HEK293 (cell line): ENCODE measurements at regions not wholly inside any gene's neighbourhood (a gene's known extent, or its start where the extent isn't known, plus 50 kb on each side); places are given as distances from the start of the nearest gene placed in this dataset.

Source experiments
- CTCF ChIA-PET: fragments of 350-600 bp; formaldehyde crosslinking; extraction: SDS; loops from one replicate; lab custom pipeline; 2021; ENCODE audit warnings: antibody characterized with exemption; lab: Yijun Ruan, JAX
- POLR2A ChIA-PET: fragments of 300-600 bp; formaldehyde crosslinking; extraction: SDS; loops from one replicate; lab custom pipeline; 2020; ENCODE audit warnings: antibody characterized with exemption, inconsistent platforms; lab: Yijun Ruan, JAX
- H3K27ac ChIP-seq: fragments of 200-500 bp; sonication (Bioruptor generic); 2 replicates; pipeline ENCODE4 v1.5.1; 2014; ENCODE audit warnings: low read depth, low read length, control low read depth, inconsistent platforms; ENCODE audit errors: extremely low read depth
- H3K36me3 ChIP-seq, 2 experiments: fragments of 200-500 bp in 1 of 2; sonication (Bioruptor generic) in 1 of 2; 1 replicate in 1 of 2; 2 replicates in 1 of 2; pipeline ENCODE4 v1.5.1; 2014 to 2017; ENCODE audit warnings: inconsistent platforms in 2 of 2, low read length in 2 of 2; ENCODE audit not compliant: control insufficient read depth in 2 of 2, insufficient read depth in 1 of 2
- H3K4me1 ChIP-seq: fragments of 200-500 bp; sonication (Bioruptor generic); 2 replicates; pipeline ENCODE4 v1.5.1; 2014; ENCODE audit warnings: mild to moderate bottlenecking, low read length, inconsistent platforms; ENCODE audit not compliant: control insufficient read depth, insufficient read depth
- H3K4me3 ChIP-seq: 2 replicates; pipeline ENCODE4 v1.5.1; 2011; ENCODE audit warnings: low read depth, mild to moderate bottlenecking, control low read depth, low read length, moderate library complexity
- H3K9me3 ChIP-seq: fragments of 200-500 bp; sonication (Bioruptor generic); 2 replicates; pipeline ENCODE4 v1.5.1; 2014; ENCODE audit warnings: low read depth, low read length, inconsistent platforms; ENCODE audit not compliant: control insufficient read depth, insufficient read depth
- BCL11B ChIP-seq: fragments of 450-650 bp; formaldehyde crosslinking; IDR thresholded peaks from 2 replicates; pipeline ENCODE4 v1.5.1; 2016; ENCODE audit warnings: low read depth, missing biosample characterization, missing genetic modification characterization
- ELK4 ChIP-seq: IDR thresholded peaks from 2 replicates; pipeline ENCODE4 v1.6.1; 2011; ENCODE audit warnings: mild to moderate bottlenecking, low read depth, low read length, borderline replicate concordance
- HOXD13 ChIP-seq: sonication (generic); formaldehyde crosslinking; IDR thresholded peaks from 2 replicates; pipeline ENCODE4 v1.8.0; 2022; ENCODE audit warnings: missing genetic modification reagents, borderline replicate concordance
- KLF17 ChIP-seq: fragments of 450-650 bp; formaldehyde crosslinking; IDR thresholded peaks from 2 replicates; pipeline ENCODE4 v1.5.1; 2016; ENCODE audit warnings: missing biosample characterization, missing genetic modification characterization
- PRDM10 ChIP-seq: fragments of 450-650 bp; formaldehyde crosslinking; IDR thresholded peaks from 2 replicates; pipeline ENCODE4 v1.5.1; 2016; ENCODE audit warnings: missing biosample characterization, missing genetic modification characterization
- SCRT1 ChIP-seq: fragments of 450-650 bp; formaldehyde crosslinking; IDR thresholded peaks from 2 replicates; pipeline ENCODE4 v1.5.1; 2016; ENCODE audit warnings: missing biosample characterization, missing genetic modification characterization, borderline replicate concordance
- TCF7L2 ChIP-seq: IDR thresholded peaks from 2 replicates; pipeline ENCODE4 v1.6.1; 2011; ENCODE audit warnings: low read depth, mild to moderate bottlenecking, inconsistent platforms, low read length, moderate library complexity, borderline replicate concordance
- ZBTB20 ChIP-seq: fragments of 450-650 bp; formaldehyde crosslinking; IDR thresholded peaks from 2 replicates; pipeline ENCODE4 v1.5.1; 2016; ENCODE audit warnings: missing biosample characterization, missing genetic modification characterization
- ZEB2 ChIP-seq: fragments of 450-650 bp; formaldehyde crosslinking; IDR thresholded peaks from 2 replicates; pipeline ENCODE4 v1.5.1; 2016; ENCODE audit warnings: missing biosample characterization, missing genetic modification characterization
- ZFP41 ChIP-seq: fragments of 450-650 bp; formaldehyde crosslinking; IDR thresholded peaks from 2 replicates; pipeline ENCODE4 v1.5.1; 2016; ENCODE audit warnings: missing biosample characterization, missing genetic modification characterization, borderline replicate concordance
- ZNF112 ChIP-seq: fragments of 450-650 bp; formaldehyde crosslinking; IDR thresholded peaks from 2 replicates; pipeline ENCODE4 v1.5.0; 2017; ENCODE audit warnings: missing biosample characterization, missing genetic modification characterization
- ZNF18 ChIP-seq: fragments of 450-650 bp; formaldehyde crosslinking; IDR thresholded peaks from 2 replicates; pipeline ENCODE4 v1.5.1; 2016; ENCODE audit warnings: missing biosample characterization, missing genetic modification characterization
- ZNF19 ChIP-seq: fragments of 450-650 bp; formaldehyde crosslinking; IDR thresholded peaks from 2 replicates; pipeline ENCODE4; 2016; ENCODE audit warnings: missing biosample characterization, missing genetic modification characterization, low read depth
- ZNF248 ChIP-seq: fragments of 450-650 bp; formaldehyde crosslinking; IDR thresholded peaks from 2 replicates; pipeline ENCODE4 v1.5.1; 2017; ENCODE audit warnings: missing biosample characterization, missing genetic modification characterization
- ZNF311 ChIP-seq: fragments of 450-650 bp; formaldehyde crosslinking; IDR thresholded peaks from 2 replicates; pipeline ENCODE4 v1.5.1; 2017; ENCODE audit warnings: missing biosample characterization, missing genetic modification characterization, borderline replicate concordance
- ZNF433 ChIP-seq: fragments of 450-650 bp; formaldehyde crosslinking; IDR thresholded peaks from 2 replicates; pipeline ENCODE4 v1.5.1; 2016; ENCODE audit warnings: missing biosample characterization, missing genetic modification characterization, low read depth
- ZNF473 ChIP-seq: fragments of 450-650 bp; formaldehyde crosslinking; IDR thresholded peaks from 2 replicates; pipeline ENCODE4 v1.5.1; 2017; ENCODE audit warnings: missing biosample characterization, missing genetic modification characterization
- ZNF48 ChIP-seq: fragments of 450-650 bp; formaldehyde crosslinking; IDR thresholded peaks from 2 replicates; pipeline ENCODE4 v1.5.1; 2016; ENCODE audit warnings: missing biosample characterization, missing genetic modification characterization
- ZNF521 ChIP-seq: fragments of 450-650 bp; formaldehyde crosslinking; IDR thresholded peaks from 2 replicates; pipeline ENCODE4 v1.5.1; 2017; ENCODE audit warnings: missing biosample characterization, mild to moderate bottlenecking, missing genetic modification characterization
- ZNF585B ChIP-seq: fragments of 450-650 bp; formaldehyde crosslinking; IDR thresholded peaks from 2 replicates; pipeline ENCODE4 v1.5.1; 2016; ENCODE audit warnings: missing biosample characterization, missing genetic modification characterization
- ZNF600 ChIP-seq: fragments of 450-650 bp; formaldehyde crosslinking; IDR thresholded peaks from 2 replicates; pipeline ENCODE4 v1.5.1; 2016; ENCODE audit warnings: missing biosample characterization, missing genetic modification characterization
- ZNF658 ChIP-seq: fragments of 450-650 bp; formaldehyde crosslinking; IDR thresholded peaks from 2 replicates; pipeline ENCODE4; 2016; ENCODE audit warnings: missing biosample characterization, missing genetic modification characterization
- ZNF792 ChIP-seq: fragments of 450-650 bp; formaldehyde crosslinking; IDR thresholded peaks from 2 replicates; pipeline ENCODE4 v1.5.1; 2016; ENCODE audit warnings: missing biosample characterization, missing genetic modification characterization
- ZSCAN5A ChIP-seq: fragments of 450-650 bp; formaldehyde crosslinking; IDR thresholded peaks from 2 replicates; pipeline ENCODE4 v1.5.1; 2016; ENCODE audit warnings: missing biosample characterization, missing genetic modification characterization
- ZXDB ChIP-seq: fragments of 450-650 bp; formaldehyde crosslinking; IDR thresholded peaks from 2 replicates; pipeline ENCODE4 v1.5.1; 2016; ENCODE audit warnings: missing biosample characterization, missing genetic modification characterization

- Histone ChIP-seq H3K4me1 (no peaks in the 10 kb centered on the region), H3K9me3 (no peaks in the 10 kb centered on the region), H3K36me3 (no peaks in the 10 kb centered on the region), H3K4me3 (no peak overlapping the region), H3K27ac (no peak overlapping the region)
- TF ChIP-seq ZNF248 (tag by site-specific recombination) (no peak), BCL11B (tag by site-specific recombination) (no peak), PRDM10 (tag by site-specific recombination) (no peak), ZNF473 (tag by site-specific recombination) (no peak), ZBTB20 (tag by site-specific recombination) (no peak)
- POLR2A ChIA-PET, result no interaction called here
- CTCF ChIA-PET, result interaction anchor here (0.5 to 0.7 kb wide), 2 partner anchors 14 to 269 kb away, joined by 3 to 5 read pairs; no protein-coding TSS in a partner anchor
These were observed 100.5 kb upstream of the KCNK1 start for GRCh38 chr1:233513431-233513830.

- Histone ChIP-seq H3K36me3 (no peaks in the 10 kb centered on the region), H3K4me3 (no peak overlapping the region), H3K4me1 (no peaks in the 10 kb centered on the region), H3K9me3 (no peaks in the 10 kb centered on the region), H3K27ac (no peak overlapping the region)
- CTCF ChIA-PET, result no interaction called here
- no peak for TF ChIP-seq ZNF112
- no peak for TF ChIP-seq ZFP41
- TF ChIP-seq ZEB2 (tag by site-specific recombination), result no peak
- no peak for TF ChIP-seq ZNF433 (tag by site-specific recombination)
- no peak for TF ChIP-seq TCF7L2
- TF ChIP-seq ZNF18 (tag by site-specific recombination), result no peak
- no peak for TF ChIP-seq SCRT1 (tag by site-specific recombination)
- TF ChIP-seq ZNF521 (tag by site-specific recombination), result no peak
- TF ChIP-seq ZNF19 (tag by site-specific recombination), result no peak
- no peak for TF ChIP-seq ZNF792 (tag by site-specific recombination)
- POLR2A ChIA-PET, result no interaction called here
These were observed 98.9 kb upstream of the KCNK1 start for GRCh38 chr1:233514946-233515391.

GRCh38 chr1:233516732-233517131 is 97.2 kb upstream of the KCNK1 start:
- Histone ChIP-seq H3K9me3 (no peaks in the 10 kb centered on the region), H3K4me3 (no peak overlapping the region), H3K4me1 (no peaks in the 10 kb centered on the region), H3K36me3 (no peaks in the 10 kb centered on the region), H3K27ac (no peak overlapping the region)
- ChIA-PET CTCF (interaction anchor here (0.6 to 3.4 kb wide), 9 partner anchors 9 to 550 kb away, joined by 3 to 50 read pairs (median 5); no protein-coding TSS in a partner anchor), POLR2A (no interaction called here)
- TF ChIP-seq ZXDB, result no peak
- no peak for TF ChIP-seq ZNF658
- TF ChIP-seq ZSCAN5A (tag by site-specific recombination), result no peak
- no peak for TF ChIP-seq KLF17 (tag by site-specific recombination)
- TF ChIP-seq ZNF585B (tag by site-specific recombination), result no peak
- TF ChIP-seq ZNF311 (tag by site-specific recombination), result no peak
- TF ChIP-seq HOXD13 (CRISPR knock-in tag), result no peak
- no peak for TF ChIP-seq ZNF792 (tag by site-specific recombination)
- no peak for TF ChIP-seq ZNF600 (tag by site-specific recombination)
- no peak for TF ChIP-seq ZNF48
- TF ChIP-seq ELK4, result no peak
